Adrenal gland (tissue), 5 donors: ENCODE measurements at regions not wholly inside any gene's neighbourhood (a gene's known extent, or its start where the extent isn't known, plus 50 kb on each side); places are given as distances from the start of the nearest gene placed in this dataset.

Experiments
- CTCF ChIP-seq, 6 experiments: fragments of 450-650 bp in 4 of 6; fragments of 200-600 bp in 2 of 6; sonication (generic) in 1 of 6; IDR thresholded peaks; 1 replicate in 5 of 6; 2 replicates in 1 of 6; pipeline versions ENCODE4 v1.5.1 to v1.8.0; 2016 to 2021; ENCODE audit warnings: antibody characterized with exemption in 6 of 6, mild to moderate bottlenecking in 2 of 6, moderate library complexity in 1 of 6
- POLR2A ChIP-seq, 2 donors: fragments of 450-650 bp; IDR thresholded peaks; one replicate each; pipeline ENCODE4 v1.6.1; 2017; ENCODE audit warnings: antibody characterized with exemption in 2 of 2, mild to moderate bottlenecking in 2 of 2, moderate library complexity in 1 of 2
- donor health status: DM: no; HTN: no; CAD: no.

GRCh38 chr6:137726582-137726981, 140.5 kb upstream of the TNFAIP3 start:
- TF ChIP-seq POLR2A (IDR thresholded peaks at IDR 0.05) (no peak), CTCF (IDR thresholded peaks at IDR 0.05) (no peak)
